ENCODE measurements at regions not wholly inside any gene's neighbourhood (a gene's known extent, or its start where the extent isn't known, plus 50 kb on each side); places are given as distances from the start of the nearest gene placed in this dataset.

DNA sequence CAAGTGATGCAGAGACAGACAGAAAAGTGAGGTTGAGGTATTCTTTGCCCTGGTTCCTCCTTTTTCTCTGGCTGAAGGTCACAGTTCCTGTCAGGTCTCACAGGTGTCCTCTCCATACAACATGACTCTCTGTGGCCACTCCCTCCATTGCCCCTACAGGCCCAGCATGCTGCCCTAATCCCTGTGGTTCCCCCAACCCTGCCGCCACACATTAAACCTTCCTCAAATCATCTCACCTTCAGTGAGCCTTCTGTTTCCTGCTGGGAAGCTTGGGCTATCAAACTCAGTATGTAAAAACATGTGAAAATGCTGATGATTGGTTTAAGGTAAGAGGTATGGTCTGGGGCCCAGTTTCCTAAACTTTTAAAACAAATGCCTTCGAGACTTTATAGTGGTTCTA, 159.0 kb upstream of the E2F7 start:
- TF ChIP-seq GATA2 (IDR thresholded peaks at IDR 0.05; ENCODE audit: low read depth, low read length) (no peak), GATA3 (IDR thresholded peaks at IDR 0.05; ENCODE audit: low read depth, low read length) (no peak)

Measured in SH-SY5Y (cell line).